ENCODE measurements at regions not wholly inside any gene's neighbourhood (a gene's known extent, or its start where the extent isn't known, plus 50 kb on each side); places are given as distances from the start of the nearest gene placed in this dataset.
"Not testable (repeated sequence)": the region's sequence is repeated elsewhere in the genome, so short reads cannot be mapped to it uniquely, and the experiment has no call there.

- peaks cover 0 to 6% (median 3%) of the 10 kb centered on the region in 4 donors for H3K4me1 ChIP-seq
- TF ChIP-seq, protein P1, sequence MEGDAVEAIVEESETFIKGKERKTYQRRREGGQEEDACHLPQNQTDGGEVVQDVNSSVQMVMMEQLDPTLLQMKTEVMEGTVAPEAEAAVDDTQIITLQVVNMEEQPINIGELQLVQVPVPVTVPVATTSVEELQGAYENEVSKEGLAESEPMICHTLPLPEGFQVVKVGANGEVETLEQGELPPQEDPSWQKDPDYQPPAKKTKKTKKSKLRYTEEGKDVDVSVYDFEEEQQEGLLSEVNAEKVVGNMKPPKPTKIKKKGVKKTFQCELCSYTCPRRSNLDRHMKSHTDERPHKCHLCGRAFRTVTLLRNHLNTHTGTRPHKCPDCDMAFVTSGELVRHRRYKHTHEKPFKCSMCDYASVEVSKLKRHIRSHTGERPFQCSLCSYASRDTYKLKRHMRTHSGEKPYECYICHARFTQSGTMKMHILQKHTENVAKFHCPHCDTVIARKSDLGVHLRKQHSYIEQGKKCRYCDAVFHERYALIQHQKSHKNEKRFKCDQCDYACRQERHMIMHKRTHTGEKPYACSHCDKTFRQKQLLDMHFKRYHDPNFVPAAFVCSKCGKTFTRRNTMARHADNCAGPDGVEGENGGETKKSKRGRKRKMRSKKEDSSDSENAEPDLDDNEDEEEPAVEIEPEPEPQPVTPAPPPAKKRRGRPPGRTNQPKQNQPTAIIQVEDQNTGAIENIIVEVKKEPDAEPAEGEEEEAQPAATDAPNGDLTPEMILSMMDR (IDR thresholded peaks at IDR 0.05): no peak
- no peak for TF ChIP-seq EP300 (IDR thresholded peaks at IDR 0.05; ENCODE audit: low read depth)
- no peak for TF ChIP-seq POLR2AphosphoS5 (IDR thresholded peaks at IDR 0.05)
- no peak for TF ChIP-seq POLR2A (IDR thresholded peaks at IDR 0.05)
- 75 to 82% methylated on average over 4 to 6 of the region's 6 CpGs for WGBS, 2 donors (ENCODE audit: low coverage in 1 of 2)
- H3K36me3 ChIP-seq: no peaks in the 10 kb centered on the region
- intact Hi-C loops (cut with DNase I; ENCODE audit: low total_unique reads) (no loop called here), in situ Hi-C loops (cut with MboI; ENCODE audit: low pct_ligation_motif_present in 1 of 4, low pct_unique_long_range_greater_than_20kb in 1 of 4, low sequenced_read_pairs in 3 of 4) (loop anchor here in 2 of 4 donors (25.0 kb wide), 2 partner anchors 610 to 635 kb away; no protein-coding TSS in a partner anchor)
- no peak overlapping the region for H3K27ac ChIP-seq
- DNase-seq: no peak
- no peaks in the 10 kb centered on the region for H3K27me3 ChIP-seq
- no peaks in the 10 kb centered on the region for H3K9me3 ChIP-seq
- H3K4me3 ChIP-seq: no peak overlapping the region
Measured at GRCh38 chr4:85126991-85127591, 160.6 kb upstream of the WDFY3 start.

GRCh38 chr4:85127653-85128052, 161.2 kb upstream of the WDFY3 start:
- 61 to 73% methylated on average over 9 to 10 of the region's 10 CpGs for WGBS, 2 donors (ENCODE audit: low coverage in 1 of 2)
- intact Hi-C loops (cut with DNase I; ENCODE audit: low total_unique reads) (no loop called here), in situ Hi-C loops (cut with MboI; ENCODE audit: low pct_ligation_motif_present in 1 of 4, low pct_unique_long_range_greater_than_20kb in 1 of 4, low sequenced_read_pairs in 3 of 4) (loop anchor here in 2 of 4 donors (25.0 kb wide), 2 partner anchors 610 to 635 kb away; no protein-coding TSS in a partner anchor)
- H3K4me1 ChIP-seq: peaks cover 0 to 6% (median 3%) of the 10 kb centered on the region in 4 donors
- H3K36me3 ChIP-seq: no peaks in the 10 kb centered on the region
- H3K27ac ChIP-seq: no peak overlapping the region
- no peak for TF ChIP-seq POLR2A (IDR thresholded peaks at IDR 0.05)
- TF ChIP-seq, protein P1 (IDR thresholded peaks at IDR 0.05): peak in 2 of 5 experiments; percentile 9 to 15
- TF ChIP-seq EP300 (IDR thresholded peaks at IDR 0.05; ENCODE audit: low read depth): no peak
- no peaks in the 10 kb centered on the region for H3K27me3 ChIP-seq
- DNase-seq: no peak
- H3K4me3 ChIP-seq: no peak overlapping the region
- H3K9me3 ChIP-seq: no peaks in the 10 kb centered on the region

DNA sequence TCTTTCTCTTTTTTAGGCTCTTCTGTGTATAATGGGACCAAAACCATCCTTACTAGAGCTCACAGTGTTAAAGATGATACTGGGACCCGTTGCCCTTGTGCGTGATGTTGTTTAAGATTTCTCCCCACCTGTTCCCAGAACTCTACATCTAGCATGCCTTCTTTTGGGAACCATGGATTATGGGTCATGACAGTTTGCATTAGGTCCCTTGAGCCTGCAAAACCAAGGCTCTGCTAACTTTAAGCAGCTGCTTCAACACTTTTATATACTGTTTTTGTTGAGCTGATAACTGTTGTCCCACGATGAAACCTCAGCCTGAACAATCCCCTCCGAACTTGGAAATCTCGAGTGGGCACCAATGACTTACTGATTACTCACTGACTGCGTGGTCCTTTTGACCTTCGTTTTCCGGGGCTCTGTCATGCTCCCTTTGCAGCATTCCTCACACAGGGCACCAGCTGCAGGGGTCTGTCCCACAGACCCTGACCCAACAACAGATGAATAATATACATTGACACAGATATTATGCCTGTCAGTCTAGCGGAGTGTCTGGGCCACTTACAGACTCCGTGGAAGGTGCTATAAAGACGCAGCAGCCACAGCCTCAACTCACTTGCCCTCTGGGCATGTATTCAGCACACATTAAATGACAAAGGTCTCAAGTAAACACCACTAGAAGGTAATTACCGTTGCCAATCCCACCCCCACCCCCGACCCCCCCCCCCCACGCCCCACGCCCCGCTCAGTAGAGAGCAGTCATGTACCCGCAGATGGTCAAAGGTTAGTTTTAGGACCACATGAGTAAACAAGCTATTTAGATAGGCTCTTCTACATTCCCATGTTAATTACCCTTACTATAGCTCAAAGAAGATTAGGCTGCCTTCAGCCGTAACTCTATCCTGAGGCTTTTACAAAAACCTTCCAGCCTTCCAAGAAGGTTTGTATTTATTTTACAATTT, 162.0 kb upstream of the WDFY3 start:
- Histone ChIP-seq H3K4me3 (no peak overlapping the region), H3K36me3 (no peaks in the 10 kb centered on the region), H3K4me1 (peaks cover 0 to 6% (median 3%) of the 10 kb centered on the region in 4 donors), H3K9me3 (no peaks in the 10 kb centered on the region), H3K27ac (no peak overlapping the region), H3K27me3 (no peaks in the 10 kb centered on the region)
- in situ Hi-C loops (cut with MboI; ENCODE audit: low pct_ligation_motif_present in 1 of 4, low pct_unique_long_range_greater_than_20kb in 1 of 4, low sequenced_read_pairs in 3 of 4): loop anchor here in 2 of 4 donors (25.0 kb wide), 2 partner anchors 609 to 634 kb away; no protein-coding TSS in a partner anchor
- TF ChIP-seq, protein P1 (IDR thresholded peaks at IDR 0.05): no peak
- no peak for TF ChIP-seq EP300 (IDR thresholded peaks at IDR 0.05; ENCODE audit: low read depth)
- no peak for TF ChIP-seq POLR2A (IDR thresholded peaks at IDR 0.05)
- TF ChIP-seq POLR2AphosphoS5 (IDR thresholded peaks at IDR 0.05): no peak
- WGBS, 2 donors (ENCODE audit: low coverage in 1 of 2): 70 to 72% methylated on average over 2 to 14 of the region's 18 CpGs
- intact Hi-C loops (cut with DNase I; ENCODE audit: low total_unique reads): no loop called here
- no peak for DNase-seq

DNA sequence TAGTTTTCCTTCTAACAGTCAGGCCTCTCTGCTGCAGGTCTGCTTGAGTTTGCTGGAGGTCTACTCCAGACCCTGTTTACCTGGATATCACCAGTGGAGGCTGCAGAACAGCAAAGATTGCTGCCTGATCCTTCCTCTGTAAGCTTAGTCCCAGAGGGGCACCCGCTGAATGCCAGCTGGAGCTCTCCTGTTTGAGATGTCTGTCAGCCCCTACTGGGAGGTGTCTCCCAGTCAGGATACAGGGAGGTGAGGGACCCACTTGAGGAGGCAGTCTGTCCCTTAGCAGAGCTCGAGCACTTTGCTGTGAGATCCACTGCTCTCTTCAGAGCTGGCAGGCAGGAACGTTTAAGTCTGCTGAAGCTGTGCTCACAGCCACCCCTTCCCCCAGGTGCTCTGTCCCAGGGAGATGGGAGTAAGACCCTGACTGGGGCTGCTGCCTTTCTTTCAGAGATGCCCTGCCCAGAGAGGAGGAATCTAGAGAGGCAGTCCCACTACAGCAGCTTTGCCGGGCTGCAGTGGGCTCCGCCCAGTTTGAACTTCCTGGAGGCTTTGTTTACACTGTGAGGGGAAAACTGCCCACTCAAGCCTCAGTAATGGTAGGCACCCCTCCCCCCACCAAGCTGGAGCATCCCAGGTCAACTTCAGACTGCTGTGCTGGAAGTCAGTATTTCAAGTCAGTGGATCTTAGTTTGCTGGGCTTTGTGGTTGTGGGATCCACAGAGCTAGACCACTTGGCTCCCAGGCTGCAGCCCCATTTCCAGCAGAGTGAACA, 163.1 kb upstream of the WDFY3 start:
- DNase-seq; H3K36me3 ChIP-seq; H3K27me3 ChIP-seq; H3K4me3 ChIP-seq; H3K27ac ChIP-seq; H3K4me1 ChIP-seq; intact Hi-C loops (cut with DNase I; ENCODE audit: low total_unique reads); H3K9me3 ChIP-seq: not testable (repeated sequence)
- WGBS, 2 donors (ENCODE audit: low coverage in 1 of 2): 55% methylated on average over 5 of the region's 5 CpGs; no CpG with 5 or more reads in 1 of the 2 donors
- in situ Hi-C loops (cut with MboI; ENCODE audit: low pct_ligation_motif_present in 1 of 4, low pct_unique_long_range_greater_than_20kb in 1 of 4, low sequenced_read_pairs in 3 of 4): loop anchor here in 2 of 4 donors (25.0 kb wide), 2 partner anchors 608 to 633 kb away; no protein-coding TSS in a partner anchor
